ENCODE measurements at regions not wholly inside any gene's neighbourhood (a gene's known extent, or its start where the extent isn't known, plus 50 kb on each side); places are given as distances from the start of the nearest gene placed in this dataset.

DNA sequence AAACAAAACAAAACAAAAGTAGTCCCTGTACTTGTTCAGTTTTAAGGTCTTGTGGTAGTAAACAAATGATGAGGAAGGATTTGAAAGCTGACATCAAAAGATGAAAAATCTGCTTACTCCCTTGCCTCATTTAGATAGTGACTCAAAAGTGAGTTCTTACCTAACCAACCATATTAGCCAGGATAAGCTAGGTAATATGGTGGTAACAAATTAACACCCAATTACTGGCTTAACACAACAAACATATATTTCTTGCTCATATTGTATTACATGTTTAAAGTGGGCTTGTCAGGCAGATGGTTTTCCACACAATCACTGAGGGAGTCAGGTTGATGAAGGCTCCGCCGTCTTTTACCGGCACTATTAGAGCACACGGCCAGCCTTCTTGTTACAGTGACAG, 189.7 kb downstream of the PPARGC1A start:
- TF ChIP-seq, protein P1, sequence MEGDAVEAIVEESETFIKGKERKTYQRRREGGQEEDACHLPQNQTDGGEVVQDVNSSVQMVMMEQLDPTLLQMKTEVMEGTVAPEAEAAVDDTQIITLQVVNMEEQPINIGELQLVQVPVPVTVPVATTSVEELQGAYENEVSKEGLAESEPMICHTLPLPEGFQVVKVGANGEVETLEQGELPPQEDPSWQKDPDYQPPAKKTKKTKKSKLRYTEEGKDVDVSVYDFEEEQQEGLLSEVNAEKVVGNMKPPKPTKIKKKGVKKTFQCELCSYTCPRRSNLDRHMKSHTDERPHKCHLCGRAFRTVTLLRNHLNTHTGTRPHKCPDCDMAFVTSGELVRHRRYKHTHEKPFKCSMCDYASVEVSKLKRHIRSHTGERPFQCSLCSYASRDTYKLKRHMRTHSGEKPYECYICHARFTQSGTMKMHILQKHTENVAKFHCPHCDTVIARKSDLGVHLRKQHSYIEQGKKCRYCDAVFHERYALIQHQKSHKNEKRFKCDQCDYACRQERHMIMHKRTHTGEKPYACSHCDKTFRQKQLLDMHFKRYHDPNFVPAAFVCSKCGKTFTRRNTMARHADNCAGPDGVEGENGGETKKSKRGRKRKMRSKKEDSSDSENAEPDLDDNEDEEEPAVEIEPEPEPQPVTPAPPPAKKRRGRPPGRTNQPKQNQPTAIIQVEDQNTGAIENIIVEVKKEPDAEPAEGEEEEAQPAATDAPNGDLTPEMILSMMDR (IDR thresholded peaks at IDR 0.05; ENCODE audit: extremely low read depth, missing control alignments): no peak
- no peak for DNase-seq (ENCODE audit: low spot score)

DNA sequence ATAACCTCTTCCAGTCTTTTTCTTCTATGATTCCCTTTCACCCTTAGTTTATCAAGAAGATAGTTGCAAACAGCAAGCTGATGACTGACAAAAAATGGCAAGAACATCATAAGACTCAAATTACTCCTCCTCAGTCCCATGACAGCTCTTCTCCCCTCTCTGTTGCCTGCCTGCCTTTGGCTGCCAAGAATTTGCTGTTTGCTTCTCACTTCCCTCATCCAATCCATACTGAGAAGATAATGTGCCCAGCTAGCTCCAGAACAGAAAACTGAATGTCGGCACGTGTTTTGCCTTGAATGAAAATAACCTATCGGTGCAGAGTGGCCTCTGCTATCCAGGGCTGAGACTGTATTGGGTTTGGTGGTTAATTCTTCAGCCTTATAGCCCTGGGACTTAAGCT, 192.1 kb downstream of the PPARGC1A start:
- no peak for DNase-seq (ENCODE audit: low spot score)
- TF ChIP-seq, protein P1 (IDR thresholded peaks at IDR 0.05; ENCODE audit: extremely low read depth, missing control alignments): no peak

- no peak for DNase-seq (ENCODE audit: low spot score)
- TF ChIP-seq, protein P1 (IDR thresholded peaks at IDR 0.05; ENCODE audit: extremely low read depth, missing control alignments): no peak
Measured at GRCh38 chr4:23697001-23697528, 192.8 kb downstream of the PPARGC1A start.

DNA sequence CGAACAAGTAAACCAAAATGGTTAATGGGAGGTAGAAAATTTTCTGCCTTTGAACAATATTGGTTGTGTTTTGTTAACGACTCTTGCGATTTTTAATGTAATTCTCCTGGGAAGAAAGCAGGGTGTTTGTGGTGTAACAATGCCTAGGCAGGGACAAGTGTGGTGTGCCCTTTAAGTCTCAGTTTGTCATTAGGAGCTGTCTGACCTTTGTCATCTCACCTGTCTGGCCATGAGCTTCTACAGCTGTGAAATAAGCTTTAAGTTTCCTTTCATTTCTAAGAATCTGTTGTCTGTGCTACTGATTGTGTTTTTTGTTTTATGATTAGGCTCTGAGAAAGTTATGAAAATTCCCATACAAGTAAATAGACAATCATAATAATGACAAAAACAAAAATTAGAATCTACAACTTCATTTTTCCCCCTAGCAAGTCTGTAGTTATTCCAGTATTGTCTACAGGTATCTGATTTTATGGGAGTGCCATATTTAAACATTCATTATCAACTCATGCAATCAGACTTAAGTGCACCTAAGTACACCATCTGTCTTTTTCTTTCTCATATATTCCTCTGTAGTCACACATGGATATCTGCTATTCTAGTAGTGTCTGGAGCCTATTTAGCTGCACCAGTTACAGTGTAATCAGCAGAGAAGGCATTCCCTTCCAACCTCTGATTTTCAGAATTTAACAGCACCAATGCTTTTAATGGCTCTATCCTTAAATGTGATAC, 203.5 kb downstream of the PPARGC1A start:
- no peak for DNase-seq (ENCODE audit: low spot score)

DNA sequence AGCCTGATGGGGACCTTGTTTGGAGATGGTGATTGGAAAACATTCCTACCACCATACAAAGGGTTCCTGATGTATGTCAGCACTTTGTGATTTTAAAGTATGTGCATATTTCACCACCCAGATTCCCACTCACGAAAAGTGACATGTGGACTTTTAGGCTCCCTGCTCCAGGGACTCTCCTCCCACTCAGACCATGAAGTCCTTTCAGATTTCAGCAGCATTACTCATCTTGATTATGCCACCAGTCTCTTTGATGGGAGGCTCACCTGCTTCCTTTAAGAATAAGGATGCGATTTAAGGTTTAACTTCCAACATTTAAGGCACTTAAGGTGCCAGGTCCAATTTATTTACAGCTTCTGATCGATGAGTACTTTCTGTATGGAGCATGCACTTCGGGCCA, 204.4 kb downstream of the PPARGC1A start:
- TF ChIP-seq, protein P1 (IDR thresholded peaks at IDR 0.05; ENCODE audit: extremely low read depth, missing control alignments): no peak
- no peak for DNase-seq (ENCODE audit: low spot score)

More for the DNA sequence above, 203.5 kb downstream of the PPARGC1A start:
- TF ChIP-seq, protein P1 (IDR thresholded peaks at IDR 0.05; ENCODE audit: extremely low read depth, missing control alignments): no peak

- no peak for DNase-seq (ENCODE audit: low spot score)
- TF ChIP-seq, protein P1 (IDR thresholded peaks at IDR 0.05; ENCODE audit: extremely low read depth, missing control alignments): no peak
Measured at GRCh38 chr4:23680671-23681518, 209.0 kb downstream of the PPARGC1A start.

GRCh38 chr4:23674694-23675093, 215.2 kb downstream of the PPARGC1A start:
- TF ChIP-seq, protein P1 (IDR thresholded peaks at IDR 0.05; ENCODE audit: extremely low read depth, missing control alignments): no peak
- DNase-seq (ENCODE audit: low spot score): no peak

All from GM20000 (cell line).